Heart left ventricle (tissue), 16 donors: ENCODE measurements at regions not wholly inside any gene's neighbourhood (a gene's known extent, or its start where the extent isn't known, plus 50 kb on each side); places are given as distances from the start of the nearest gene placed in this dataset.

ENCODE experiments used
- ATAC-seq, 4 donors: fragments of 200-7000 bp; cut with Tn5 transposase; one replicate each; pipeline ENCODE4 v1.9.1; 2020 to 2022; ENCODE audit warnings: moderate library complexity in 4 of 4, mild to moderate bottlenecking in 3 of 4, moderate number of reproducible peaks in 1 of 4
- DNase-seq, 5 donors: peaks; one replicate each; pipeline ENCODE4 v3.0.0-alpha.2; 2020
- H3K27ac ChIP-seq, 12 donors: fragments of 200-600 bp; sonication (generic) in 4 of 12; one replicate each; pipeline versions ENCODE4 v1.5.0 to v1.8.0; 2016 to 2022; ENCODE audit warnings: mild to moderate bottlenecking in 2 of 12
- H3K27me3 ChIP-seq, 9 donors: fragments of 200-600 bp; sonication (generic) in 2 of 9; one replicate each; pipeline versions ENCODE4 v1.5.1 to v1.8.0; 2016 to 2022; ENCODE audit warnings: mild to moderate bottlenecking in 3 of 9
- H3K36me3 ChIP-seq, 9 donors: fragments of 200-600 bp; sonication (generic) in 2 of 9; one replicate each; pipeline versions ENCODE4 v1.5.0 to v1.8.0; 2018 to 2022; ENCODE audit warnings: mild to moderate bottlenecking in 2 of 9
- H3K4me1 ChIP-seq, 12 donors: fragments of 200-600 bp; sonication (generic) in 4 of 12; one replicate each; pipeline versions ENCODE4 v1.5.0 to v1.8.0; 2016 to 2022; ENCODE audit warnings: mild to moderate bottlenecking in 3 of 12
- H3K4me3 ChIP-seq, 12 donors: fragments of 200-600 bp; sonication (generic) in 4 of 12; one replicate each; pipeline versions ENCODE4 v1.5.0 to v1.8.0; 2017 to 2022; ENCODE audit warnings: mild to moderate bottlenecking in 9 of 12, moderate library complexity in 4 of 12
- H3K9me3 ChIP-seq, 12 donors: fragments of 200-600 bp; sonication (generic) in 4 of 12; one replicate each; pipeline versions ENCODE4 v1.5.0 to v1.8.0; 2016 to 2022; ENCODE audit warnings: mild to moderate bottlenecking in 1 of 12
- POLR2A ChIP-seq, 2 donors: fragments of 450-650 bp; IDR thresholded peaks; one replicate each; pipeline ENCODE4 v1.6.1; 2017; ENCODE audit warnings: antibody characterized with exemption in 2 of 2, mild to moderate bottlenecking in 2 of 2, moderate library complexity in 2 of 2
- WGBS, 4 donors: extraction: QIAGEN DNeasy Blood & Tissue Kit in 2 of 4; methylation state at CpG; one replicate each; pipeline versions ENCODE4 v1.1.5 to v1.1.7; 2013 to 2018; 5-methylcytosine and 5-hydroxymethylcytosine counted together
- intact Hi-C, 10 donors: fragments of 100-400 bp; cut with DNase I; formaldehyde crosslinking; loops; one replicate each; pipeline versions ENCODE4 v1.11.1 to v1.14.2; 2022
- TF ChIP-seq, protein P1 (sequence below), 12 donors: fragments of 200-600 bp; sonication (generic) in 4 of 12; IDR thresholded peaks; one replicate each; pipeline versions ENCODE4 v1.5.0 to v1.8.0; 2018 to 2022; ENCODE audit warnings: antibody characterized with exemption in 12 of 12, mild to moderate bottlenecking in 5 of 12
- donor health status: ischemic (EF 13 %, LVEDD 7.1; RV severe dilation, severe dysfunction).
- donor health status: healthy with polysubstance abuse.
- donor health status: DM: no; HTN: yes; CAD: no.
- donor health status: DM: no; HTN: no; CAD: no.
- donor health status: ischemic (EF 25% LVEDD 6.9; RV normal size, moderate dysfunction).
- donor health status: ischemic (EF 25% LVEDD 5.7; RV mildly dilated, moderate dysfunction).
- donor health status: healthy.
- donor health status: DM: yes; HTN: yes; CAD: no.
- donor health status: ischemic (EF 35%, LVEDD 5.7; RV mildly dilated, moderate dysfunction).
- donor health status: nonischemic (EF 11% LVEDD 7.7; RV severe dilation, severe dysfunction).
- donor health status: DM: yes; HTN: yes; CAD: no.
- donor health status: PGD.
- donor health status: ischemic (EF 29% LVEDD 5.4; RV normal size, mild dysfunction).
- donor health status: nonischemic (EF 23%, LVEDD 6.1; RV moderate dilation, normal function).

DNA sequence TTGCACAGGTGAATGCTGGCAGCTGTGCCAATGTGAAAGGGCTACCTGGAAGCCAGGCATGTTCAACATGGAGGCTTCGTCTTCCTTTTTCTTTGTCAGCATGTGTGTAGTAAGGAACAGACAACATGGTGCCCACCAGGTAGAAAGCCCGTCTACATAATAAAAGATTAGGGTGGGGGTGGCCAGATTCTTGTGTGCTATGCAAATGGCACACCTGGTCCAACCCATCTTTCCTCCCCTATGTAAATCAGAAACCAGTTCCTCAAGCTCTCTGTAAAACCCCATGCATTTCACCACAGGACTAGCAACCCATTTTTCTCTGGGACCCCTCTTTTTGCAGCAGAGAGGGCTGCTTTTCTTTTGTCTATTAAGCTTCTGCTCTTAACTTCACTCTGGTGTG, 72.3 kb upstream of the ZP4 start:
- H3K4me1 ChIP-seq: no peaks in the 10 kb centered on the region
- H3K9me3 ChIP-seq: no peaks in the 10 kb centered on the region
- 83 to 90% (median 86%) methylated on average over 2 of the region's 2 CpGs for WGBS, 4 donors
- ATAC-seq: no peak
- H3K27ac ChIP-seq: no peak overlapping the region
- no peaks in the 10 kb centered on the region for H3K36me3 ChIP-seq
- intact Hi-C loops: no loop called here
- no peak overlapping the region for H3K4me3 ChIP-seq
- no peaks in the 10 kb centered on the region for H3K27me3 ChIP-seq
- DNase-seq: no peak
- TF ChIP-seq, protein P1, sequence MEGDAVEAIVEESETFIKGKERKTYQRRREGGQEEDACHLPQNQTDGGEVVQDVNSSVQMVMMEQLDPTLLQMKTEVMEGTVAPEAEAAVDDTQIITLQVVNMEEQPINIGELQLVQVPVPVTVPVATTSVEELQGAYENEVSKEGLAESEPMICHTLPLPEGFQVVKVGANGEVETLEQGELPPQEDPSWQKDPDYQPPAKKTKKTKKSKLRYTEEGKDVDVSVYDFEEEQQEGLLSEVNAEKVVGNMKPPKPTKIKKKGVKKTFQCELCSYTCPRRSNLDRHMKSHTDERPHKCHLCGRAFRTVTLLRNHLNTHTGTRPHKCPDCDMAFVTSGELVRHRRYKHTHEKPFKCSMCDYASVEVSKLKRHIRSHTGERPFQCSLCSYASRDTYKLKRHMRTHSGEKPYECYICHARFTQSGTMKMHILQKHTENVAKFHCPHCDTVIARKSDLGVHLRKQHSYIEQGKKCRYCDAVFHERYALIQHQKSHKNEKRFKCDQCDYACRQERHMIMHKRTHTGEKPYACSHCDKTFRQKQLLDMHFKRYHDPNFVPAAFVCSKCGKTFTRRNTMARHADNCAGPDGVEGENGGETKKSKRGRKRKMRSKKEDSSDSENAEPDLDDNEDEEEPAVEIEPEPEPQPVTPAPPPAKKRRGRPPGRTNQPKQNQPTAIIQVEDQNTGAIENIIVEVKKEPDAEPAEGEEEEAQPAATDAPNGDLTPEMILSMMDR (IDR thresholded peaks at IDR 0.05): no peak
- TF ChIP-seq POLR2A (IDR thresholded peaks at IDR 0.05): no peak

DNA sequence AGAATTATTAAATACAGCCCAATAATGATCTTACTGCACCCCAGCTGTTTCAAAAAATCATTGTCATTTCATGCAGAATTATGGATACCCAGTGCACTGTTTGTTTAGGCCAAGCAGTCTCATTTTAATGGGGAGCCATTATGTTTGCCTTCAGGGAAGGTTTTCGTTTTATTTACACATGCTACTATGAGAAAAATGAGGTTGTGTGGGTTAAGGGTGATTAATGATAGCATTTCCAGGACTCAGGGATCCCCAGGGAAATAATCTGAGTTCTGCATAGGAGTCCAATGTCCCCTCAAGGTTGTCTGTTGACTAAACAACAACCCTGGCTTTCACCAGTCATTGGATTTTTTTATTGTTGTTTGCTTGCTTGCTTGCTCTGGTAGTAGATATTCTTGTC, 71.0 kb upstream of the ZP4 start:
- TF ChIP-seq, protein P1 (IDR thresholded peaks at IDR 0.05): no peak
- no peak for TF ChIP-seq POLR2A (IDR thresholded peaks at IDR 0.05)
- H3K27ac ChIP-seq: no peak overlapping the region
- no peak for DNase-seq
- intact Hi-C loops: no loop called here
- ATAC-seq: no peak
- no peaks in the 10 kb centered on the region for H3K4me1 ChIP-seq
- no peaks in the 10 kb centered on the region for H3K9me3 ChIP-seq
- H3K4me3 ChIP-seq: no peak overlapping the region
- peaks cover 0 to 1% (median 0%) of the 10 kb centered on the region in 9 donors for H3K27me3 ChIP-seq
- WGBS, 4 donors: 32 to 70% (median 63%) methylated on average over 1 of the region's 1 CpG
- H3K36me3 ChIP-seq: no peaks in the 10 kb centered on the region

DNA sequence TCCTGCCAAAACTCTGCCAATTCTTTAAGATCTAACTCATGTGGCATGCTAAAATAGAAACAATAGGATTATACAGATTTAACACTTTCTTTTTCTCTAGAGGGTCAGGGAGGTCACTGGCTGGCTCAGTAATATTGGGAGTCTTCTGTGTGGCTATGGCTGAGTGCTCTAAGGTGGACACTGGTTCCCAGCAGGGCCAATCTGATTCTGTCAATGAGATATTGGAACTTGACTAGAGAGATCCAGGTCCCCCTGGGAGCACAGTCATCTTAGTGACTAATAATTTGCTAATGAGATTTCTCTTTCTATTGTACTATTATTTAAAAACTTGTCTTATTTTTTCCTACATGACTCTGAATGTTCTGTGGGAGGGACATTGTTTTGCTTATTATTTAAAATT, 69.1 kb upstream of the ZP4 start:
- intact Hi-C loops: no loop called here
- no peak for ATAC-seq

DNA sequence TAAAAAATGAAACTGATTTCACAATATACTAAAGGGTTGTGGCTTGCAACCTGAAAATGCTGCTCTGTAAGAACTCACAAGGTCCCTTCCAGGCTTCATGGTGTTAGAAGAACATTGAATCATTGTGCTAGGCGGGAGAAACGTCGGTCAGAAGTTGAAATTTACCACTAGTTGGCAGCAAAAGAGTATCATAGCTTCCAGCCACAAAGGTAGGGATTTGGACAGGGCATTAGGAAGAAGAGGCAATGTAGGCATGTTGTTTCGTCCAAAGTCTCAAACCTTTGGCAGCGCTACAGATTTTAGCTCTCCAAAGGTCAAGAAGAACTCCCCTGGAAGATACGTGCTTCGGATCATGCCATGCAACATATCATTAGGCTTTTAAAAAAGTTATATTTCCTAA, 62.5 kb upstream of the ZP4 start:
- TF ChIP-seq POLR2A (IDR thresholded peaks at IDR 0.05): no peak
- TF ChIP-seq, protein P1 (IDR thresholded peaks at IDR 0.05): no peak
- Histone ChIP-seq H3K4me1 (no peaks in the 10 kb centered on the region), H3K27me3 (peaks cover 0 to 9% (median 0%) of the 10 kb centered on the region in 9 donors), H3K27ac (no peak overlapping the region), H3K9me3 (no peaks in the 10 kb centered on the region), H3K36me3 (no peaks in the 10 kb centered on the region), H3K4me3 (no peak overlapping the region)
- ATAC-seq (no peak), DNase-seq (no peak)
- whole genome bisulfite sequencing, 4 donors: 73 to 83% (median 75%) methylated on average over 7 of the region's 7 CpGs
- intact Hi-C loops: no loop called here

More for the DNA sequence above, 69.1 kb upstream of the ZP4 start:
- no peak for DNase-seq
- peaks cover 0 to 9% (median 0%) of the 10 kb centered on the region in 9 donors for H3K27me3 ChIP-seq
- H3K4me1 ChIP-seq: no peaks in the 10 kb centered on the region
- no peaks in the 10 kb centered on the region for H3K36me3 ChIP-seq
- H3K27ac ChIP-seq: no peak overlapping the region
- no peak for TF ChIP-seq POLR2A (IDR thresholded peaks at IDR 0.05)
- TF ChIP-seq, protein P1 (IDR thresholded peaks at IDR 0.05): no peak
- H3K9me3 ChIP-seq: no peaks in the 10 kb centered on the region
- no peak overlapping the region for H3K4me3 ChIP-seq
